ENCODE measurements at regions not wholly inside any gene's neighbourhood (a gene's known extent, or its start where the extent isn't known, plus 50 kb on each side); places are given as distances from the start of the nearest gene placed in this dataset.

DNA sequence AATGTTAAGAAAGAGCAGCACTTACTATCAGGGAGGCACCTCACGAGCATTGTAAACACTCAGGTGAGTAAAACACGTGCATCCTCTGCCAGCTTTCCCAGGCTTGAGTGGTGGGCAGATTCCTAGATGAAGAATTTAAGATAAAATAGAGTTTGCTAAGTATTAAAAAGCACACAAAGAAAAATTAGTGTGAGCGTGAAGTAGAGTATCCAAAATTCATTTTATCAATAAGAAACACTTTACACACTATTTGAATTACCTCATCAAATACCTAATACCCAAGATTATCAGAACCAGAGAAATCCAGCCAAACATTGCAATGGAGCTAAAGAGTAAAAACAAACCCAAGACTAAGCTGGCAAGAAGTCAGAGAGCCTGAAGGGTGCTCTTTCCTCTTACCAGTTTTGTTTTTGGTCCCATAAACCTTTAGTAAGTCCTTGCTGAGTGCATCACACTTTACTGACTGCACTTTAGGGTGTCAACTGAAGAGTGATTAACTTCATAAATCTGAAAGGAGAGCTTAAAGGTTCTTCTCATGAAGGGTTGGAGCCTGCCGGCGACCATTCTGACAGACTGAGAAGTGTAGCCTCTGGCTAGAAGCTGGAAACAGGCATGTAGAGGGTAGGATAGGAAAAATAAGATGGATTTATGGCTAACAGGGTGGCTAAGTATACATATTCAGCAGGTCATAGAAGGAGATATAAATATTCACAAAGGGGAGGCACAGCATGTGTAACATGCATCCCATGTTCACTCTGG is 151.1 kb downstream of the SLC7A11 start:
- no peak for TF ChIP-seq CTCF (IDR thresholded peaks at IDR 0.05)
- no peak for TF ChIP-seq EP300 (IDR thresholded peaks at IDR 0.05)
- no peak for TF ChIP-seq POLR2A (IDR thresholded peaks at IDR 0.05)

Data from upper lobe of left lung (tissue), 4 donors.